ENCODE measurements at regions not wholly inside any gene's neighbourhood (a gene's known extent, or its start where the extent isn't known, plus 50 kb on each side); places are given as distances from the start of the nearest gene placed in this dataset.

DNA sequence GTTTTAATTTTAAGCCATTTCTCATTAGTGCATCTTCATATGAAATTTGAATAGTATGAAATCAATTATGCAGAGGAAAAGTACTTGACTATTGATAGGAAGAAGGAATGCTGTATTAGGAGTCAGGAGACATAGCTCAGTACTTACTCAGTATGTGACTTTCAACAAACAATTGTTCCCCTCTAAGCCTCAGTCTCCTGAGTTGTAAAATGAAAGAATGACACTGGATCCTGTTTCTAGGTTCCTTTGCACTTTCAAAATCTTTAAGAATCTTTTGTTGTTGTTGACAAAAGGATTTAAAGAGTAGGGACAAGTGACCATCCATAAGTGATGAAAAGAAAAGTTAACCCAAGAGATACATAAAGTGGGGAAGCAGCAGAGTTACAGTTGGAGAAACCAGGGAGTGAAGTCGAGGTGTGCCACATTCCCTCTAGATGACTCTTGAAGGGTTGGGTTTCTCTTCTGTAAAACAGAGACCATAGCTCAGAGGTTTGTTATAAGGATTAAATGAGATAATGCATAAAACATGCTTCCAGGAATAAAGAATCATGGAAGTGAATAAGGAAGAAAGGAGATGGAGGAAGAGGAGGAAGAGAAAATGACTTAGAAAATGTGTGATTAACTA, 105.7 kb upstream of the KCNJ15 start:
- Mint-ChIP-seq H3K4me1 (no peaks in the 10 kb centered on the region), H3K27me3 (ENCODE audit: low read depth, poor library complexity) (peaks cover 3% of the 10 kb centered on the region), H3K4me3 (no peak overlapping the region), H3K9me3 (no peaks in the 10 kb centered on the region), H3K36me3 (ENCODE audit: low read depth) (no peaks in the 10 kb centered on the region), H3K27ac (no peak overlapping the region)
- TF ChIP-seq, protein P1, sequence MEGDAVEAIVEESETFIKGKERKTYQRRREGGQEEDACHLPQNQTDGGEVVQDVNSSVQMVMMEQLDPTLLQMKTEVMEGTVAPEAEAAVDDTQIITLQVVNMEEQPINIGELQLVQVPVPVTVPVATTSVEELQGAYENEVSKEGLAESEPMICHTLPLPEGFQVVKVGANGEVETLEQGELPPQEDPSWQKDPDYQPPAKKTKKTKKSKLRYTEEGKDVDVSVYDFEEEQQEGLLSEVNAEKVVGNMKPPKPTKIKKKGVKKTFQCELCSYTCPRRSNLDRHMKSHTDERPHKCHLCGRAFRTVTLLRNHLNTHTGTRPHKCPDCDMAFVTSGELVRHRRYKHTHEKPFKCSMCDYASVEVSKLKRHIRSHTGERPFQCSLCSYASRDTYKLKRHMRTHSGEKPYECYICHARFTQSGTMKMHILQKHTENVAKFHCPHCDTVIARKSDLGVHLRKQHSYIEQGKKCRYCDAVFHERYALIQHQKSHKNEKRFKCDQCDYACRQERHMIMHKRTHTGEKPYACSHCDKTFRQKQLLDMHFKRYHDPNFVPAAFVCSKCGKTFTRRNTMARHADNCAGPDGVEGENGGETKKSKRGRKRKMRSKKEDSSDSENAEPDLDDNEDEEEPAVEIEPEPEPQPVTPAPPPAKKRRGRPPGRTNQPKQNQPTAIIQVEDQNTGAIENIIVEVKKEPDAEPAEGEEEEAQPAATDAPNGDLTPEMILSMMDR (IDR thresholded peaks at IDR 0.05) = no peak
- DNase-seq = no peak

DNA sequence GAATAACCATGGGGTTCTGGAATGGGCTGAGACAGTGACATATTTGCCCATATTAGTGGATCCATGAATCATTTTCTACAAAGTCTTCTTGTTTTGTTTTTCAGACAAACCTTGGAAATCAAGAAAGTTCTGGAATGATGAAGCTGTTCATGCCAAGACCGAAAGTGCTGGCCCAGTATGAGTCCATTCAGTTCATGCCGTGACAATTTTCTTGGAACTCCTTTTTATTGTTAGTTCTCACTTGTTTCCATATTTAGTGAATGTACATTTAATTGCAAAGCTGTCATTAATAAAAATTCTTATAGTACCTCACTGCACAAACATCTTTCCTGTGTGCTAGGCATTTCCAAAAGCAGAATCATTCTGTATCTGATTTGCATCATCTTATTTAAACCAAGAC, 100.6 kb upstream of the KCNJ15 start:
- no peak for DNase-seq
- Mint-ChIP-seq H3K36me3 (ENCODE audit: low read depth) (no peaks in the 10 kb centered on the region), H3K27me3 (ENCODE audit: low read depth, poor library complexity) (peaks cover 3% of the 10 kb centered on the region), H3K27ac (no peak overlapping the region), H3K4me3 (no peak overlapping the region), H3K4me1 (no peaks in the 10 kb centered on the region), H3K9me3 (no peaks in the 10 kb centered on the region)
- TF ChIP-seq, protein P1 (IDR thresholded peaks at IDR 0.05) = no peak

DNA sequence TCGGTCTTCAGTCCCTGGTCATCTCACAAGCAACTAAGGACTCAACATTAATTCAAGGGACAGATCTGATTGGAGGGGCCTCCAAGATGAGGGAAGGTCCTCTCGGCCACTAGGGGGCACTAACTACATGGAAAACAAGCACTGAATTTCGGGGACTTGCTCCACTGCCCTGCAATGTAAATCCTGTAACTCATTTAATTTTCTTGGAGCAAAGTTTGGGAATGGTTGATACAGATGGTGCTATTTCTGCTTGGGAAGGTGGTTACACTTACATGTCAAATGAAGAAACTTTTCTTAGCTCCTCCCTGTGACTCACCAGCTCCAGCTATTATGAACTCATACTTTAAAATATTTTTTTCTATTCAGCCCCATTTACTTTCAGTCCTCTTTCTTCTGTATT, 97.4 kb upstream of the KCNJ15 start:
- H3K4me1 Mint-ChIP-seq = peaks cover 4% of the 10 kb centered on the region

DNA sequence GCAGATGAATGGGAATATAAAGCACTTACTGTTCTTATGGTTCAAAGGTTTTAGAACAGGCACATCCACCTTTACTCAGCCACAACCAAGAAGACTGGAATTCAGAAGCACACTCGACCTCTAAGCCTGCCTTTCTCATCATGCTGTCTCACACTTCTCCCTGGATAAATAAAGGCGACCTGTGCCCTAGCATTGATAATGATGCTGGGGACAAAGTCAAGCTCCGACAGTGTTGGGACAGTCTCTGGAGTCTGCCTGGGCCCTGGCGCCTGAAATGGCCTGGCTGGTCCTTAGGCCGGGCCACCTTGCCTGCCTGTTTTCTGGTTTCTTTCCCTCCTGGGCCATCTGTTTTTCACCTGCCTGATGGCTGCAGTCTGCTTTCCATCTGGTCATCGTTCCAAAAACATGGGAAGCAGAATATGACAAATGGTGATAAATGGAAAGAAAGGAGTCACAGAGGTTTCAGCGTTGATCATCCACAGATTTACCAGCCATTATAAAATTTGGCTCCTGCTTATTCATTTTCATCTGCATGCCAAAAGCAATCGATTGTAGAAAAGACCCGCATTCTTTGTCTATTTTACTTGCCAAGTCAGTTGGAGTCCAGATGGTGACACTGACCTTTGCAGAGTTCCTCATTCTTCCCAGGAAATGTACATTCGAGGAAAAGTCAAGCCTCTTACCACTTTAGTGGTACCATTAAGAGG, 91.2 kb upstream of the KCNJ15 start:
- peaks cover 26% of the 10 kb centered on the region for H3K4me1 Mint-ChIP-seq
- peaks cover 4% of the 10 kb centered on the region for H3K27me3 Mint-ChIP-seq (ENCODE audit: low read depth, poor library complexity)
- no peak overlapping the region for H3K27ac Mint-ChIP-seq
- H3K4me3 Mint-ChIP-seq = no peak overlapping the region
- TF ChIP-seq, protein P1 (IDR thresholded peaks at IDR 0.05) = no peak
- H3K36me3 Mint-ChIP-seq (ENCODE audit: low read depth) = no peaks in the 10 kb centered on the region
- H3K9me3 Mint-ChIP-seq = no peaks in the 10 kb centered on the region
- DNase-seq = no peak

More for the DNA sequence above, 97.4 kb upstream of the KCNJ15 start:
- TF ChIP-seq, protein P1 (IDR thresholded peaks at IDR 0.05) = peak; percentile 80
- peaks cover 3% of the 10 kb centered on the region for H3K27me3 Mint-ChIP-seq (ENCODE audit: low read depth, poor library complexity)
- no peaks in the 10 kb centered on the region for H3K9me3 Mint-ChIP-seq
- peak; percentile 66 for DNase-seq
- no peak overlapping the region for H3K27ac Mint-ChIP-seq
- H3K4me3 Mint-ChIP-seq = no peak overlapping the region
- no peaks in the 10 kb centered on the region for H3K36me3 Mint-ChIP-seq (ENCODE audit: low read depth)

DNA sequence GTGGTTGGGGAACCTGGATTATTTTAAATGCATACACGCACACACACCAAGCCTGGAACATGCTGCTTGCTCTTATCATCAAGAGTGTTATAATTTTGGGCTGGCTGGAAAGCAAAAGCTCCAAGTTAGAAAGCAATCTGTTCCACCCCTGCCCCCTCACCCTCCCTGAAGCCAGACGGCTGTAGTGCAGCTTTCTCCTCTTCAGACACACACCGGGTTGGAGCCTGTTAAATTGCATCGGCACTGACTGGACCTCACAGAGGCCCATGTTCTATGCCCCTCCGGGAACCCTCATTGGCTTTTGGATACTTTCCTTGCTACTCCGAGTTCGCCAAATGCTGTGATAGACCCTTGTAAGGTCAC, 90.6 kb upstream of the KCNJ15 start:
- TF ChIP-seq, protein P1 (IDR thresholded peaks at IDR 0.05) = no peak
- no peaks in the 10 kb centered on the region for H3K36me3 Mint-ChIP-seq (ENCODE audit: low read depth)
- H3K27ac Mint-ChIP-seq = peak overlapping the region; percentile 35
- H3K27me3 Mint-ChIP-seq (ENCODE audit: low read depth, poor library complexity) = peaks cover 5% of the 10 kb centered on the region
- no peak overlapping the region for H3K4me3 Mint-ChIP-seq
- DNase-seq = no peak
- peaks cover 32% of the 10 kb centered on the region for H3K4me1 Mint-ChIP-seq
- no peaks in the 10 kb centered on the region for H3K9me3 Mint-ChIP-seq

DNA sequence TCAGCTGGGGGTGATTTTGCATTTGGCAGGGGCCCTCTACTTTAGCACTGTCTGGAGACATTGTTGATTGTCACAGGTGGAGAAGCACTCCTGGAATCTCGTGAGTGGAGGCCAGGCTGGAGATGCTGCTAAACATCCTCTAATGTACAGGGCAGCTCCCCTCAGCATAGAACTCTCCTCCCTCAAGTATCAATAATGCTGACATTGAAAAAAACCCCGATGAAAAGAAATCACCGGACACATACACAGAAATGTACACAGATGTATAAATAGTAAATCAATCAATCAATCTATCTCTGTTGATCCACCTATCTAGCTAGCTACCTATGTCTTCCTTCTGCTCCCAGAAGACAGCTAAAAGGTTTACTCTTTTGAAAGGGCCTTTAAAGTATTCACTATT, 89.4 kb upstream of the KCNJ15 start:
- Mint-ChIP-seq H3K27ac (no peak overlapping the region), H3K4me3 (no peak overlapping the region), H3K4me1 (peaks cover 44% of the 10 kb centered on the region), H3K9me3 (peaks cover 4% of the 10 kb centered on the region), H3K36me3 (ENCODE audit: low read depth) (peaks cover 4% of the 10 kb centered on the region), H3K27me3 (ENCODE audit: low read depth, poor library complexity) (peaks cover 5% of the 10 kb centered on the region)
- TF ChIP-seq, protein P1 (IDR thresholded peaks at IDR 0.05) = no peak
- DNase-seq = no peak

Measured in nephron progenitor cell (in vitro differentiated cells).